Activated CD4-positive, alpha-beta memory T cell treated with anti-CD3 and anti-CD28 coated beads, Interleukin-2, amount 10 ng/mL, durations not matched to agents 7 days and 5 days (primary cell): ENCODE measurements at regions not wholly inside any gene's neighbourhood (a gene's known extent, or its start where the extent isn't known, plus 50 kb on each side); places are given as distances from the start of the nearest gene placed in this dataset.
"Not testable (repeated sequence)": the region's sequence is repeated elsewhere in the genome, so short reads cannot be mapped to it uniquely, and the experiment has no call there.

Source experiments
- CTCF ChIA-PET: fragments of 350-600 bp; sonication (Branson Sonifier 250); formaldehyde crosslinking; loops from one replicate; lab custom pipeline; 2021; ENCODE audit warnings: antibody characterized with exemption, inconsistent platforms; lab: Charles Lee
- POLR2A ChIA-PET: fragments of 350-600 bp; sonication (Branson Sonifier 250); formaldehyde crosslinking; loops from one replicate; lab custom pipeline; 2021; ENCODE audit warnings: antibody characterized with exemption; lab: Charles Lee
- DNase-seq: peaks from one replicate; pipeline ENCODE4 v3.0.0-alpha.2; 2020
- H3K27ac Mint-ChIP-seq: one replicate; pipeline ENCODE4 v1.8.0; 2021; ENCODE audit warnings: mild to moderate bottlenecking, mixed read lengths
- H3K27me3 Mint-ChIP-seq: one replicate; pipeline ENCODE4 v1.8.0; 2021; ENCODE audit warnings: mixed read lengths
- H3K36me3 Mint-ChIP-seq: one replicate; pipeline ENCODE4 v1.8.0; 2021; ENCODE audit warnings: low read depth, mixed read lengths
- H3K4me1 Mint-ChIP-seq: one replicate; pipeline ENCODE4 v1.8.0; 2021; ENCODE audit warnings: mixed read lengths
- H3K4me3 Mint-ChIP-seq: one replicate; pipeline ENCODE4 v1.8.0; 2021; ENCODE audit warnings: mild to moderate bottlenecking, mixed read lengths
- H3K9me3 Mint-ChIP-seq: one replicate; pipeline ENCODE4 v1.8.0; 2021; ENCODE audit warnings: mixed read lengths

DNA sequence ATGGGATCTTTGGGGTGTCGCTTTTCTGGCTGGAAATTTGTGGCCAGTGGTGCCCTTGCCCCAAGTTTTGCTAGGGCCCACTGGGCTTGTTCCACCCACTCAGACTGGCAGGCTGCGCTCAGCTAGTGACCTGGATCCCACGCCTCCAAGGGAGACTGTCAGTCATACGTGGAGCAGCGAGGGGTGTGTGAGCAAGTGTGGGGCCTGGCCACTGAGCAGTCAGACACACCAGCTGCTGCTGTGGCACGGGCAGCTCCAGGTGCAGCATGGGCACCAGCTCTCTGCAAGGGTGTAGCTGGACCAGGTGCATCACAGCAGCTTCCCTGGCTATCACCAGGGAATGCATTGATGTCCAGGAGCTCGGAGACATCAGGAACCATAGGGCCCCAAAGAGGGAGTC lies 327.0 kb downstream of the NR4A2 start:
- Mint-ChIP-seq H3K27ac (no peak overlapping the region), H3K4me3 (no peak overlapping the region), H3K4me1 (no peaks in the 10 kb centered on the region), H3K9me3 (peaks cover 2% of the 10 kb centered on the region), H3K36me3 (no peaks in the 10 kb centered on the region), H3K27me3 (no peaks in the 10 kb centered on the region)
- ChIA-PET CTCF (no interaction called here), POLR2A (no interaction called here)
- no peak for DNase-seq

DNA sequence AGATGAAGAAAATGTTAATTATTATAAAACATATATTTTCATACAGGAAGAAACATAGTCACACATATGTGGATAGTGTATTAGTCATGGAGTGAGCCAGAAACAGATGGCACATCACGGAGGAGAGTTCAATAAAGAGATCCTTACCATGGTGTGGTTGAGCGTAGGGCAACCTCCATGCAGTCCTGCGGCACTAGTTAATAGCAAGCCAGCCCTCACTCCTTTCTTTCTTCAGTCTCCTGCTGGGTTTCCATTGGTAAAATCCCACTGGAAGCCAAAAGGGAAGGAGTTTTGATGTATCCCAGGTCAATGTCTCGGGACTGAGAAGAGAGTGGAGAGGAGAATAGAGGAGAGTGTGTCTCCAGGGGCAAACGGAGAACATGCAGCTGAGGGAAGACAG lies 328.1 kb downstream of the NR4A2 start:
- Mint-ChIP-seq H3K4me3 (no peak overlapping the region), H3K36me3 (no peaks in the 10 kb centered on the region), H3K9me3 (peaks cover 2% of the 10 kb centered on the region), H3K27ac (no peak overlapping the region), H3K4me1 (no peaks in the 10 kb centered on the region), H3K27me3 (no peaks in the 10 kb centered on the region)
- ChIA-PET POLR2A (no interaction called here), CTCF (no interaction called here)
- no peak for DNase-seq

DNA sequence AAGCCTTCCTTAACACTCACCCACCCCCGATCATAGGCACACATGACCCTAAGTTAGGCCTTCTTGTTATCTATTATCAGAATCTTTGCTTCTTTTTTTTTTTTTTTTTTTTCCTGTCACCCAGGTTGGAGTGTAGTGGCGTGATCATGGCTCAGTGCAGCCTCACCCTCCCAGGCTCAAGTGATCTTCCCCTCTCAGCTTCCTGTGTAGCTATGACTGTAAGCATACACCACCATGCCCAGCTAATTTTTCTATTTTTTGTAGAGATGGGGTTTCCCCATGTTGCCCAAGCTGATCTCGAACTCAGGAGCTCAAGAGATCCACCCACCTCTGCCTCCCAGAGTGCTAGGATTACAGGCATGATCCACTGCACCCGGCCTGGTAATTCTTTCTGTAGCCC lies 328.7 kb downstream of the NR4A2 start:
- Mint-ChIP-seq H3K9me3 (no peaks in the 10 kb centered on the region), H3K27ac (no peak overlapping the region), H3K27me3 (no peaks in the 10 kb centered on the region), H3K4me1 (no peaks in the 10 kb centered on the region), H3K4me3 (no peak overlapping the region), H3K36me3 (no peaks in the 10 kb centered on the region)
- CTCF ChIA-PET, result no interaction called here
- POLR2A ChIA-PET, result no interaction called here
- no peak for DNase-seq

DNA sequence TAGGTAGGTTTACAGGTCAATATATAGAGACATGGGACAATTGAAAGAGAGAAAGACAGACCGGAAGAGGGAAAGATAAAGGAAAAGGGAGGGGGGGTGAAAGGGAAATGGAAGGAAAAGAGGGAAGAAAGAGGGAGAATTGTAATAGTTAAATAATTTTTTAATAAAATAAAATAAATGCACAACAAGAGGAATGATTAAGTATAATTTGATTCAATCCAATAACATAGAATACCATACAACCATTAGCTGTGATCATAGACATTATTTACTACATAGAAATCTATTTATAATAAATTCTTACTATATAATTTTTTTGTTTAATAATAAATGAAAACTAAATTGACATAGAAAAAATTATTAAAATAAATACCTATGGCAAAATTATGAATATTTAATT lies 330.7 kb downstream of the NR4A2 start:
- CTCF ChIA-PET, result no interaction called here
- H3K27me3 Mint-ChIP-seq, result no peaks in the 10 kb centered on the region
- H3K27ac Mint-ChIP-seq, result no peak overlapping the region
- DNase-seq, result no peak
- no peaks in the 10 kb centered on the region for H3K4me1 Mint-ChIP-seq
- POLR2A ChIA-PET, result no interaction called here
- no peak overlapping the region for H3K4me3 Mint-ChIP-seq
- H3K9me3 Mint-ChIP-seq, result no peaks in the 10 kb centered on the region
- H3K36me3 Mint-ChIP-seq, result no peaks in the 10 kb centered on the region

DNA sequence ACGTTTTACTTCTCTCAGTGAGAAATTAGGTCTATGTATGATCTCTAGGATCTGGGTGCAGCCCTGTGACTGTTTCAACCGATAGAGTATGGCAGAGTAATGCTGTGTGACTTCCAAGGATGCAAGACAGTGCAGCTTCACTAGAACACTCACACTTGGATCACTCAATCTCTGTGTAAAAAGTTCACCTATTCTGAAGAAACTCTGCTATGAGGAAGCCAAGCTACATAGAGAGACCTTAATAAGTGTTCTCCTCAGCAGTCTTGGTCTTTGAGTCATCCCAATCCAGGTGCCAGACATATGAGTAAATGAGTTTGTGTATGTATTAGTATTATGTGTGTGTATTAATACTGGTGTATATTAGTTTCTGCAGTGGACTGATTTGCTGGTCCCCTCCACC lies 335.0 kb downstream of the NR4A2 start:
- H3K4me3 Mint-ChIP-seq, result no peak overlapping the region
- no peaks in the 10 kb centered on the region for H3K4me1 Mint-ChIP-seq
- no peaks in the 10 kb centered on the region for H3K27me3 Mint-ChIP-seq
- POLR2A ChIA-PET, result no interaction called here
- no peaks in the 10 kb centered on the region for H3K9me3 Mint-ChIP-seq
- H3K36me3 Mint-ChIP-seq, result no peaks in the 10 kb centered on the region
- DNase-seq, result no peak
- CTCF ChIA-PET, result no interaction called here
- no peak overlapping the region for H3K27ac Mint-ChIP-seq

DNA sequence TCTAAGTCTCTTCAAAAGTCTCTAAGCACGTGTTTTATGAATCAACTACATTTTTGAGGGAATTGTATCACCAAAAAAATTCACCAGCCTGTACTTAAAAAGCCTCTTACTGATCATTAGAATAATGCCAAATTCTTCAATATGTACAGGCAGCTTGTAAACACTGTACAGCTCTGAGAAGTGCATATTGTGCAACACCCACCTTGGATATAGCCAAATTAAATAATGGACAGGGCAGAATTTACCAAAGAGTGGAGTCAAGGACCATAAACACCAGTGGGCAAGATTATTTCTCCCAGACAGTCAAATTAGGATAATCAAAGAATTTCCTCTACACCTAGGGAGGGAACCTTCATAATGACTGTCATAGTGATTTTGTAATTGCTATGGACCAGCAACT lies 338.2 kb downstream of the NR4A2 start:
- H3K27ac Mint-ChIP-seq, result no peak overlapping the region
- H3K9me3 Mint-ChIP-seq, result no peaks in the 10 kb centered on the region
- no peak for DNase-seq
- no peaks in the 10 kb centered on the region for H3K36me3 Mint-ChIP-seq
- ChIA-PET CTCF (no interaction called here), POLR2A (no interaction called here)
- no peak overlapping the region for H3K4me3 Mint-ChIP-seq
- no peaks in the 10 kb centered on the region for H3K4me1 Mint-ChIP-seq
- H3K27me3 Mint-ChIP-seq, result no peaks in the 10 kb centered on the region

DNA sequence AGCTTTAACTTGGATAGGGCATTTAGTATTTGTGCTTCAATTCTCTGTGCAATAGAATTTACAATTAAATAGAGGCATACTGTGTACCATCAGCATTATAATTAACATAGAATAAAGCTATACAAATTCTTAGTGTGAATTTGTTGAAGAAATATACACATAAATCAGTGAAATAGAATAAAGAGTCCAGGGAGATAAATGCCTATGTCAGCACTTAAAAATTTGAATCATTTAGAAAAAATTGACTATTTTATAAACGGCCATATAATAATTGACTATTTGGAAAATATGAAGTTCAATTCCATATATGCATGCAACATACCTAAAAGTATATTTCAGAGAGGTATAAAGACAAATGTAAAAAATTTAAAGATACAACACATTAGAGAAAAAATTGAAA lies 348.7 kb downstream of the NR4A2 start:
- CTCF ChIA-PET, result no interaction called here
- no peak overlapping the region for H3K4me3 Mint-ChIP-seq
- H3K36me3 Mint-ChIP-seq, result no peaks in the 10 kb centered on the region
- POLR2A ChIA-PET, result no interaction called here
- H3K27me3 Mint-ChIP-seq, result no peaks in the 10 kb centered on the region
- H3K9me3 Mint-ChIP-seq, result no peaks in the 10 kb centered on the region
- H3K27ac Mint-ChIP-seq, result no peak overlapping the region
- H3K4me1 Mint-ChIP-seq, result no peaks in the 10 kb centered on the region
- no peak for DNase-seq

DNA sequence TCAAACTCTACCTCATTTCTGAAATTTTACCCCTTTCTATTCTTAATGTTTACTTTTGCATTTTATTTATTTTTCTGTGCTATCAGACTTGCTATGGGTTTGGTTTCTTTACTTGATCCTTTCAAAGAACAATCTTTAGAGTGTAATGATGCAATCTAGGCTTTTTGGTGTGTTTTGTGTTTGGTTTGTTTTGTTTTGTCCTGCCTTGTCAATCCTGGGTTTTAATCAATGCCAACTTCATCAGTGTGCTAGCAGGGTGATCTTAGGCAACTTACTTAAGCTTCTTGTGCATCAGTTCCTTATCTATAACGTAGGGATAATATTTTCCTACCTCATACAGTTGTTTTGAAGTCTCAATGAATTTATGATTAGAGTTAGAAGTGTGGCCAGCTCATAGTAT lies 350.4 kb downstream of the NR4A2 start:
- Mint-ChIP-seq H3K9me3 (no peaks in the 10 kb centered on the region), H3K27me3 (no peaks in the 10 kb centered on the region), H3K27ac (no peak overlapping the region), H3K36me3 (no peaks in the 10 kb centered on the region), H3K4me1 (no peaks in the 10 kb centered on the region), H3K4me3 (no peak overlapping the region)
- no peak for DNase-seq
- ChIA-PET CTCF (no interaction called here), POLR2A (no interaction called here)

DNA sequence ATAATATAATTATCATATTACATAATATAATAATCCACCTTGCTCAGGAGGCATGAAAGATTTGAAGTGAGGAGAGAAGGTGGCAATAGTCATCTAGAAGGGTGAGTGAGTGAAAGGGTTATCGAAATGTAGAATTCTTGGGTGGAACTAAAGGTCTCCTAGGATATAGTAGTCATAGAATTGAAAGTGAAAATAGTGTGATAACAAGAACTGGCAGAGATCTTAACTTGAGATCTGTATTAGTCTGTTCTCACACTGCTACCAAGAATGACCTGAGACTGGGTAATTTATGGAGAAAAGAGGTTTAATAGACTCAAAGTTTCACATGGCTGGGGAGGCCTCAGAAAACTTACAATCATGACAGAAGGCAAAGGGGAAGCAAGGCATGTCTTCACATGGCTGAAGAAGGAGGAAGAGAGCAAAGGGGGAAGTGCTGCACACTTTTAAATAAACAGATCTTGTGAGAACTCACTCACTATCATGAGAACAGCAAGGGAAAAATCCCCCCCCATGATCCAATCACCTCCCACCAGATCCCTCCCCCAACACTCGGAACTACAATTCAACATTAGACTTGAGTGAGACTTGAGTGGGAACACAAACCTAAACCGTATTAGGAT lies 351.5 kb downstream of the NR4A2 start:
- no peak overlapping the region for H3K4me3 Mint-ChIP-seq
- no peaks in the 10 kb centered on the region for H3K36me3 Mint-ChIP-seq
- H3K27ac Mint-ChIP-seq, result no peak overlapping the region
- H3K9me3 Mint-ChIP-seq, result no peaks in the 10 kb centered on the region
- no peaks in the 10 kb centered on the region for H3K4me1 Mint-ChIP-seq
- CTCF ChIA-PET, result no interaction called here
- POLR2A ChIA-PET, result no interaction called here
- no peaks in the 10 kb centered on the region for H3K27me3 Mint-ChIP-seq
- no peak for DNase-seq

DNA sequence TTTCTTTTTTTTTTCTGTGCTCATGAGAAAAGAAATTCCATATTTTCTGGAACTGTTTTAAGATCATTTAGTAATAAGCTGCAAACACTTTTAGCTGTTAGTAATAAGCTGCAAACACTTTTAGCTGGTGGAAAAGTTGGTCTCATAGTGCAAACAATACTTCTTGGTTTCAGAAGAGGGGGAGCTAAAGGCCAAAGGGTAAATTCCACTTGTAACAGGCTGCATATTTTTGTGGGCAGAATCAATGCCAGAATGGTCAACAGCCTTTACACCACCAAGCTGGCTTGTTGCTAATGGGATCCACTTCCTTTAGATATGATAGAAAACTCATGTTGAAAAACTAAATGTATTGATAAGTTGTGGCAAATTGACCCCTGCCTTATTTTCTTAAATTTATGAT lies 356.8 kb downstream of the NR4A2 start:
- DNase-seq, result no peak
- Mint-ChIP-seq H3K4me1 (no peaks in the 10 kb centered on the region), H3K36me3 (no peaks in the 10 kb centered on the region), H3K27ac (no peak overlapping the region), H3K9me3 (no peaks in the 10 kb centered on the region), H3K4me3 (no peak overlapping the region), H3K27me3 (no peaks in the 10 kb centered on the region)
- ChIA-PET CTCF (no interaction called here), POLR2A (no interaction called here)

DNA sequence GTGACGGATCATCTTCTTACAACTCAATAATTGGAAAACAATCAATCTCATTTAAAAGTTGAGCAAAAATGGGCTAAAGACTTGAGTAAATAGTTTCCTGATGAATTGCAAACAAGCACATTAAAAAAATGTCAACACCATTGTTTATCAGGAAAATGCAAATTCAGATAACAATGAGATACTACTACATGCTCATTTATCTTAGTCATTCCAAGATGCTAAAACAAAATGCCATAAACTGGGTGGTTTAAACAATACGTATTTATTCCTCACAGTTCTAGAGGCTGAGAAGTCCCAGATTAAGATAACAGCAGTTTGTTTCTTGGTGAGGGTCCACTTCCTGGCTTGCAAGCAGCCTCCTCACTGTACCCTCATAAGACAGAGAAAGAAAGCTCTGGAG lies 359.6 kb downstream of the NR4A2 start:
- ChIA-PET POLR2A (no interaction called here), CTCF (no interaction called here)
- Mint-ChIP-seq H3K36me3 (no peaks in the 10 kb centered on the region), H3K9me3 (no peaks in the 10 kb centered on the region), H3K27ac (no peak overlapping the region), H3K27me3 (no peaks in the 10 kb centered on the region), H3K4me3 (no peak overlapping the region), H3K4me1 (no peaks in the 10 kb centered on the region)
- no peak for DNase-seq

DNA sequence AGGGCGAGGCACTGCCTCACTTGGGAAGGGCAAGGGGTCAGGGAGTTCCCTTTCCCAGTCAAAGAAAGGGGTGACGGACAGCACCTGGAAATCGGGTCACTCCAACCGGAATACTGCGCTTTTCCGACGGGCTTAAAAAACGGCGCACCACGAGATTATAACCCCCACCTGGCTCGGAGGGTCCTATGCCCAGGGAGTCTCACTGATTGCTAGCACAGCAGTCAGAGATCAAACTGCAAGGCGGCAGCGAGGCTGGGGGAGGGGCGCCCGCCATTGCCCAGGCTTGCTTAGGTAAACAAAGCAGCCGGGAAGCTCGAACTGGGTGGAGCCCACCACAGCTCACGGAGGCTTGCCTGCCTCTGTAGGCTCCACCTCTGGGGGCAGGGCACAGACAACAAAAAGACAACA lies 366.5 kb downstream of the NR4A2 start:
- H3K36me3 Mint-ChIP-seq, H3K4me1 Mint-ChIP-seq, H3K9me3 Mint-ChIP-seq, POLR2A ChIA-PET, H3K4me3 Mint-ChIP-seq, DNase-seq, H3K27me3 Mint-ChIP-seq, H3K27ac Mint-ChIP-seq, CTCF ChIA-PET: not testable (repeated sequence)

DNA sequence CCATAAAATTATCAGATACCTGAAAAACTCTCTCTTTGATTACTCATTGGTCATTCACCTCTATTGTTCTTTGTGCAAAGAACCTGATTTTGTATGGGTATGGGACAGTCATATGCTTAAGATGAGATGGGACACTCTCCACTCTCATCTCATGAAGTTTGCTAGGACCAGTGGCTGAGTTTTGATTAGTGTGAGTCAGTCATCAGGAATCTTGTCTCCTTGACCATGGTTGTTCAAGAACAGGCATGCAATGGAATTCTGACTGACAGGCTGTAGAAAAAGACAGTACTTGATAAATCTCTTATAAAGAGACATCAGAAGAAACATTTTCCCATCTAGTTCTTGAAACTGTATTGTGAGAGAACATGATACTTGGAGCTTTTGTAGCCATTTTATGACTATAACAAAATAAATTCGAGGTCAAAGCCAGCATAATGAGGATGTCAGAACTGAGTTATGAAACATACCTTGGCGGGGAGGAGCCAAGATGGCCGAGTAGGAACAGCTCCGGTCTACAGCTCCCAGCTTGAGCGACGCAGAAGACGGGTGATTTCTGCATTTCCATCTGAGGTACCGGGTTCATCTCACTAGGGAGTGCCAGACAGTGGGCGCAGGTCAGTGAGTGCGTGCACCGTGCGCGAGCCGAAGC lies 367.0 kb downstream of the NR4A2 start:
- peaks cover 2% of the 10 kb centered on the region for H3K9me3 Mint-ChIP-seq
- H3K27me3 Mint-ChIP-seq, result no peaks in the 10 kb centered on the region
- DNase-seq, result no peak
- no peaks in the 10 kb centered on the region for H3K36me3 Mint-ChIP-seq
- no peaks in the 10 kb centered on the region for H3K4me1 Mint-ChIP-seq
- no peak overlapping the region for H3K4me3 Mint-ChIP-seq
- CTCF ChIA-PET, result no interaction called here
- H3K27ac Mint-ChIP-seq, result no peak overlapping the region
- POLR2A ChIA-PET, result no interaction called here

DNA sequence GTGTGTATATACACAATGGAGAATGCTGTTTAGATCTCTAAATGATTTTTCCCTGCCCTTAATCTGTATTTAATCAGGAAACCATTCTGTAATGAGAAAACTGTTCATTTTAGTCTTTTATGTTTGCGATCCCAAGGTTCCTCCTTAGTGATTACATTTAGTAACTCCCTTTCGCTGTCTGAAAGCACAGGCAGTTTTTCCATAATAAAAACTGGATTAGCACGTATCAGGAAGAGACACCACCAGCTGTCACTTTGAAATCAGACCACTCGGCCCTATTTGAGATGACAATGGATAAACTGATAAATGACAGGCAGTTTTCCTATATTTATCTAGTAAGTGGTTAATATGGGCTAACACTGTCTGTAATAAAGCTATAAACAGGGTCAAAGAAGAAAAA lies 370.9 kb downstream of the NR4A2 start:
- Mint-ChIP-seq H3K4me1 (no peaks in the 10 kb centered on the region), H3K4me3 (no peak overlapping the region), H3K9me3 (peaks cover 2% of the 10 kb centered on the region), H3K36me3 (no peaks in the 10 kb centered on the region), H3K27me3 (no peaks in the 10 kb centered on the region), H3K27ac (no peak overlapping the region)
- no peak for DNase-seq
- ChIA-PET CTCF (interaction anchor here (0.6 kb wide), 1 partner anchor 953 kb away, joined by 4 read pairs; no protein-coding TSS in a partner anchor), POLR2A (no interaction called here)
